GM12873 (cell line): ENCODE measurements at regions not wholly inside any gene's neighbourhood (a gene's known extent, or its start where the extent isn't known, plus 50 kb on each side); places are given as distances from the start of the nearest gene placed in this dataset.

Experiments
- TF ChIP-seq, protein P1 (sequence below): IDR thresholded peaks from 2 replicates; pipeline ENCODE4 v1.5.1; 2012; ENCODE audit warnings: low read depth, mild to moderate bottlenecking, moderate library complexity, low read length, control low read depth; ENCODE audit not compliant: insufficient read depth; ENCODE audit errors: missing control alignments

DNA sequence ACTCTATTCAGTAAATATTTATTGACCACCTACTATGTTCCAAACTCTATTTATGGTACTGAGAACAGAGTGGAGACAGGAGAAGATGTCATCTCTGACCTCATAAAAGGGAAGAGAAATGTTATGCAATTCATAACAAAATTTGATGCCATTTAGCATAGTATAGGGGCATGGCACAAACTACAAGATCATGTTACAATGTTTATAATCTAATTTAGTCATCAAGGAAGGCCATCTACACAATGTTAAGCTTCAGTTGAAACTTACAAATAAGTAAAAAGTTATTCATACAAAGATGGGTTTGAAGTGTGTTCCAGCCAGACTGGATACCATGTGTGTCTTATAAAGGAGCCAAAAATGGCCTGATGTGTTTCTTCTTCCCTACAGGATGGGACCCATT lies 146.8 kb upstream of the CHRM3 start:
- TF ChIP-seq, protein P1, sequence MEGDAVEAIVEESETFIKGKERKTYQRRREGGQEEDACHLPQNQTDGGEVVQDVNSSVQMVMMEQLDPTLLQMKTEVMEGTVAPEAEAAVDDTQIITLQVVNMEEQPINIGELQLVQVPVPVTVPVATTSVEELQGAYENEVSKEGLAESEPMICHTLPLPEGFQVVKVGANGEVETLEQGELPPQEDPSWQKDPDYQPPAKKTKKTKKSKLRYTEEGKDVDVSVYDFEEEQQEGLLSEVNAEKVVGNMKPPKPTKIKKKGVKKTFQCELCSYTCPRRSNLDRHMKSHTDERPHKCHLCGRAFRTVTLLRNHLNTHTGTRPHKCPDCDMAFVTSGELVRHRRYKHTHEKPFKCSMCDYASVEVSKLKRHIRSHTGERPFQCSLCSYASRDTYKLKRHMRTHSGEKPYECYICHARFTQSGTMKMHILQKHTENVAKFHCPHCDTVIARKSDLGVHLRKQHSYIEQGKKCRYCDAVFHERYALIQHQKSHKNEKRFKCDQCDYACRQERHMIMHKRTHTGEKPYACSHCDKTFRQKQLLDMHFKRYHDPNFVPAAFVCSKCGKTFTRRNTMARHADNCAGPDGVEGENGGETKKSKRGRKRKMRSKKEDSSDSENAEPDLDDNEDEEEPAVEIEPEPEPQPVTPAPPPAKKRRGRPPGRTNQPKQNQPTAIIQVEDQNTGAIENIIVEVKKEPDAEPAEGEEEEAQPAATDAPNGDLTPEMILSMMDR: no peak

DNA sequence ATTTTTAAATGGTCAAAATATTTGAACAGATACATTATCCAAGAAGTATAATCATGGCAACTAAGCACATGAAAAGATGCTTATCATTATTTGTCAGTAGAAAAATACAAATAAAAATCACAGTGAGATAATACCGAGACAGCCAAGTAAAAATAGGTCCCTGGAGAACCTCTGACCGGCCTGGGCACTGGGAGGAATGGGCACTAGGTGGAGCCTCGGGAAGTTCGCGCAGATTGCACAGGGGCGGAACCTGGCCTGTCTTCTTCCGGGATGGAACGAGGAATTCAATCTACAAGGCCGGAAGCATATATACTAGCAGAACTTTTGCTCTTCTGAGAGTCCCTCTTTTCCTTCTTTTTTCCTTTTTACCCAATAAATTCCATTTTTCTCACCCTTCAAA lies 148.5 kb upstream of the CHRM3 start:
- TF ChIP-seq, protein P1: no peak

DNA sequence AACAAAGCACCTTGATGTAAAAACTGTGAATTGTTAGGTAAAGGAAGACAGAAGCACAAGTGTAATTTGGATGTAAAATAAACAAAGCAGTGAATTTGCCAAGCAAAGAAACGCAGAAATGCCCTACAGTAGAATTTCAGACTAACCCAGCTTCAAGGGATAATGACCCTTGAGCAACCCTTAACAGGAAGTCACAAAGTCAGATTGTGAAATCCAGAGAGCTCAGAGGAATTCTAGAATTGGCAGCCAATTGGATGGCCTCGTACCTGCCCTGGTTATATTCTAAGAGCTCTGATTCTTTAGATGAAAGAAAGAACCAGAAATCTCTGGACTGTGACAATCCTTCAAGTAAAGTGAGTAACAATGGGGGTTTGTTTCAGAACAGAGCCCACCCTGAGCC lies 152.7 kb upstream of the CHRM3 start:
- TF ChIP-seq, protein P1: no peak

DNA sequence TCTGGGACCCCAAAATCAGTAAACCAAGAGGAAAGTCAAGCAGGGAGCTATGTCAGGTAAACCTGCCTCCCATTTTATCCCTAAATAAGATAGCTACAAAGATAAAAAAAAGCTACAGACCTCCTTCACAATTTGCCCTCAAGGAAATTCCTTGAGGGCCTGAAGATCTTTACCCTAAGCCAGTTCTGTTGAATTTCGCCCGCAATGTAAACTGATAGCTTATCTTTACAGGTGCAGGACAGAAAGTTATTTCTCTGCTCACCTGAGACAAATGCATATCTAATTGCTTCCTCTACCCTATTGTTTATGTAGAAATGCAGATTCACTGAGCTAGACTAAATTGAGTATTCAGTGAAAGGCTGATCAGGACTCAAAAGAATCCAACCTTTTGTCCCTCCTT lies 153.4 kb upstream of the CHRM3 start:
- TF ChIP-seq, protein P1: no peak

DNA sequence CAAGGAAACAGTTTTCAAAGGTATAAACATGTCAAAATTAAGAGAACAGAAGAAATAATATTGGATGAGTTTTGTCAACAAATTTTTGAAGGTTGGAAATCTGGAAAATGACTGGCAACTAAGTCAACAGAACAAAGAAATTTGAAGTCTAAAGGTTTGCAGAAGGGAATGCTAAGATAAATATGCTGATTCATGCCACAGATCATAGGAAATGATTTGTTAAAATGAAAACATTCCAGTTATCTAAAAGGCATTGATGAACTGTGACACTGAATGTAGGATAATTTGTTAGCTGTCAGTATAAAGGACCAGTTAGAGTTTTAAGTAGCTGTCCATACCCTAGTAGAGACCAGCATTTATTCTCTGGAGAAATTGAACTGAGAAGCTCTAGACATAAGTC lies 157.9 kb upstream of the CHRM3 start:
- TF ChIP-seq, protein P1: no peak

DNA sequence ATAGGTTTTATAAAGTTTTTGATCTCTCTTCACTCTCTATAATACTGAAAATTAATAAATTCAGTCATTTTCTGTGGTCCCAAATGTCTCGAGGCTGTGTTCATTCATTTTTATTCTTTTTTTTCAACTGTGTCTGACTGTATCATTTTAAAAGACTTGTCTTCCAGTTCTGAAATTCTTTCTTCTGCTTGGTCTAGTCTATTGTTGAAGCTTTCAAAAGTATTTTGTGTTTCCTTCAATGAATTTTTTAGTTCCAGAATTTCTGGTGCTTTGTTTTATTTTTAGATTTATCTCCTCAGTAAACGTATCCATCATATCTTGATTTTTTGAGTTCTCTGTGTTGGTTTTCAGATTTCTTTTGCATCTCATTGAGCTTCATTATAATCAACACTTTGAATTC lies 161.0 kb upstream of the CHRM3 start:
- TF ChIP-seq, protein P1: no peak

DNA sequence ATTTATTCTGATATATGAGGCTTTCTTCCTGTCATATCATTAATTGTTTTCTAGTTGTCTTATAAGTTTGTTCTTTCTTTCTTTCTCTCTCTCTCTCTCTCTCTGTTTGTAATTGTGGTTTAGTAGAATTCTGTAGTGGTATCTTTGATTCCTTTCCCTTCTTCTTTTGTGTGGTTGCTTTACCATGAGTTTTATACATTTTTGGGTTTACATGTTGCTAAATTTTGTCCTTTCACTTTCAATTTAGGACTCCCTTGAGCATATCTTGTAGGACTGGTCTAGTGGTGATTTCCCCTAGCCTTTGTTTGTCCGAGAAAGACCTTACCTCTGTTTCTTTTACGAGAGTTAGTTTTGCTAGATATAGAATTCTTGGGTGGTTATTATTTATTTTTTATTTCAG lies 162.3 kb upstream of the CHRM3 start:
- TF ChIP-seq, protein P1: no peak
